ENCODE measurements at regions not wholly inside any gene's neighbourhood (a gene's known extent, or its start where the extent isn't known, plus 50 kb on each side); places are given as distances from the start of the nearest gene placed in this dataset.

- DNase-seq, result no peak
- Histone ChIP-seq H3K4me3 (no peak overlapping the region), H3K4me1 (no peaks in the 10 kb centered on the region), H3K9me3 (no peaks in the 10 kb centered on the region), H3K27ac (no peak overlapping the region), H3K27me3 (no peaks in the 10 kb centered on the region), H3K36me3 (no peaks in the 10 kb centered on the region)
- intact Hi-C loops (cut with DNase I), result no loop called here
- TF ChIP-seq, protein P1, sequence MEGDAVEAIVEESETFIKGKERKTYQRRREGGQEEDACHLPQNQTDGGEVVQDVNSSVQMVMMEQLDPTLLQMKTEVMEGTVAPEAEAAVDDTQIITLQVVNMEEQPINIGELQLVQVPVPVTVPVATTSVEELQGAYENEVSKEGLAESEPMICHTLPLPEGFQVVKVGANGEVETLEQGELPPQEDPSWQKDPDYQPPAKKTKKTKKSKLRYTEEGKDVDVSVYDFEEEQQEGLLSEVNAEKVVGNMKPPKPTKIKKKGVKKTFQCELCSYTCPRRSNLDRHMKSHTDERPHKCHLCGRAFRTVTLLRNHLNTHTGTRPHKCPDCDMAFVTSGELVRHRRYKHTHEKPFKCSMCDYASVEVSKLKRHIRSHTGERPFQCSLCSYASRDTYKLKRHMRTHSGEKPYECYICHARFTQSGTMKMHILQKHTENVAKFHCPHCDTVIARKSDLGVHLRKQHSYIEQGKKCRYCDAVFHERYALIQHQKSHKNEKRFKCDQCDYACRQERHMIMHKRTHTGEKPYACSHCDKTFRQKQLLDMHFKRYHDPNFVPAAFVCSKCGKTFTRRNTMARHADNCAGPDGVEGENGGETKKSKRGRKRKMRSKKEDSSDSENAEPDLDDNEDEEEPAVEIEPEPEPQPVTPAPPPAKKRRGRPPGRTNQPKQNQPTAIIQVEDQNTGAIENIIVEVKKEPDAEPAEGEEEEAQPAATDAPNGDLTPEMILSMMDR (IDR thresholded peaks at IDR 0.05), result no peak
- no peak for ATAC-seq
Observed at GRCh38 chr3:147216143-147216673, 190.1 kb downstream of the ZIC4 start.

DNA sequence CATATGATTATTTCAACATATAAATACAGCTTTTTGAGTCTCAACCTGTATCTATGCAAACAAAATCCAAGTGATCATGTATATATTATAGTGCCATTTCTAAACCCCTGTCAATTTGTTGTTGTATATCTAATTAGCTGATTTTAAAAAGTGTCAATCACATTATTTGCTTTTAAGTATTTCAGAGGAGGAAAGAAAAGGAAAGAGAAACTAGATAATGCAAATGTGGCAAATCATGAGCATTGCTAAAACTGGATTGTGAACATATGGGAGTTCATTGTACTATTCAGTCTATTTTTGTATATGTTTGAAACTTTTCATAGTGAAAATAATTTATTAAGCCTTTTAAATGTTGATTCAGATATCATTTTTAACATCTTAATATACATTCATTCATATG lies 190.7 kb downstream of the ZIC4 start:
- TF ChIP-seq, protein P1 (IDR thresholded peaks at IDR 0.05), result no peak
- Histone ChIP-seq H3K27ac (no peak overlapping the region), H3K4me1 (no peaks in the 10 kb centered on the region), H3K4me3 (no peak overlapping the region), H3K9me3 (no peaks in the 10 kb centered on the region), H3K27me3 (no peaks in the 10 kb centered on the region), H3K36me3 (no peaks in the 10 kb centered on the region)
- no peak for DNase-seq
- ATAC-seq, result no peak
- intact Hi-C loops (cut with DNase I), result no loop called here

GRCh38 chr3:147213633-147214032 lies 192.7 kb downstream of the ZIC4 start:
- H3K27me3 ChIP-seq, result no peaks in the 10 kb centered on the region
- no peaks in the 10 kb centered on the region for H3K9me3 ChIP-seq
- H3K4me3 ChIP-seq, result no peak overlapping the region
- no peak overlapping the region for H3K27ac ChIP-seq
- no peak for DNase-seq
- H3K36me3 ChIP-seq, result no peaks in the 10 kb centered on the region
- TF ChIP-seq, protein P1 (IDR thresholded peaks at IDR 0.05), result no peak
- intact Hi-C loops (cut with DNase I), result no loop called here
- no peak for ATAC-seq
- no peaks in the 10 kb centered on the region for H3K4me1 ChIP-seq

DNA sequence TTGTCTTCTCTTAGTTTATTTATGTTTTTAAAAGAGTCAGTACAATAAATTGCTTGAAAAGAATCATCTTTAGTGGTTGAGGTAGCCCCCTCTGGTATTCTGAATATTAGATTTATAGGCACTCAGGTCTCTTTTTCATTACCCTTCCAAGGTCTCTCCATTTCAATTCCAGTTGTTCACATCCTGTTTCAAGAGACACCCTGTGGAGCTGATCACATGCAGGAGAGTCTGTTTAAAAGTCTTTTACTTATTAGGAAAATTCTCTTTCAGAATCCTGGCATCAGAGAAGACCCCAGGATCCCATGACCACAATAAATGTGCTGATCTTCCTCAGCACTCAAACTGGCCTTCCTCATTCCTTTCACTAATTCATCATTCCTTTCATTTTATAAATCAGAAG lies 195.7 kb downstream of the ZIC4 start:
- Histone ChIP-seq H3K4me3 (no peak overlapping the region), H3K27ac (no peak overlapping the region), H3K9me3 (no peaks in the 10 kb centered on the region), H3K27me3 (no peaks in the 10 kb centered on the region), H3K36me3 (no peaks in the 10 kb centered on the region), H3K4me1 (no peaks in the 10 kb centered on the region)
- TF ChIP-seq, protein P1 (IDR thresholded peaks at IDR 0.05), result no peak
- intact Hi-C loops (cut with DNase I), result no loop called here
- ATAC-seq (no peak), DNase-seq (no peak)

- no peaks in the 10 kb centered on the region for H3K9me3 ChIP-seq
- H3K27me3 ChIP-seq, result no peaks in the 10 kb centered on the region
- H3K27ac ChIP-seq, result no peak overlapping the region
- no peak overlapping the region for H3K4me3 ChIP-seq
- TF ChIP-seq, protein P1 (IDR thresholded peaks at IDR 0.05), result no peak
- H3K36me3 ChIP-seq, result no peaks in the 10 kb centered on the region
- ATAC-seq (no peak), DNase-seq (no peak)
- H3K4me1 ChIP-seq, result no peaks in the 10 kb centered on the region
- intact Hi-C loops (cut with DNase I), result no loop called here
Observed at GRCh38 chr3:147201086-147201485, 205.3 kb downstream of the ZIC4 start.

Measured in left lung (tissue), 4 donors.